22Rv1 (cell line): ENCODE measurements at regions not wholly inside any gene's neighbourhood (a gene's known extent, or its start where the extent isn't known, plus 50 kb on each side); places are given as distances from the start of the nearest gene placed in this dataset.

Experiments
- ZFX ChIP-seq: fragments of 450-650 bp; IDR thresholded peaks from 2 replicates; pipeline ENCODE4 v1.6.1; 2017; ENCODE audit warnings: antibody characterized with exemption, borderline replicate concordance
- TF ChIP-seq, protein P1 (sequence below): fragments of 450-650 bp; IDR thresholded peaks from 2 replicates; pipeline ENCODE4 v1.5.1; 2017; ENCODE audit warnings: mild to moderate bottlenecking

DNA sequence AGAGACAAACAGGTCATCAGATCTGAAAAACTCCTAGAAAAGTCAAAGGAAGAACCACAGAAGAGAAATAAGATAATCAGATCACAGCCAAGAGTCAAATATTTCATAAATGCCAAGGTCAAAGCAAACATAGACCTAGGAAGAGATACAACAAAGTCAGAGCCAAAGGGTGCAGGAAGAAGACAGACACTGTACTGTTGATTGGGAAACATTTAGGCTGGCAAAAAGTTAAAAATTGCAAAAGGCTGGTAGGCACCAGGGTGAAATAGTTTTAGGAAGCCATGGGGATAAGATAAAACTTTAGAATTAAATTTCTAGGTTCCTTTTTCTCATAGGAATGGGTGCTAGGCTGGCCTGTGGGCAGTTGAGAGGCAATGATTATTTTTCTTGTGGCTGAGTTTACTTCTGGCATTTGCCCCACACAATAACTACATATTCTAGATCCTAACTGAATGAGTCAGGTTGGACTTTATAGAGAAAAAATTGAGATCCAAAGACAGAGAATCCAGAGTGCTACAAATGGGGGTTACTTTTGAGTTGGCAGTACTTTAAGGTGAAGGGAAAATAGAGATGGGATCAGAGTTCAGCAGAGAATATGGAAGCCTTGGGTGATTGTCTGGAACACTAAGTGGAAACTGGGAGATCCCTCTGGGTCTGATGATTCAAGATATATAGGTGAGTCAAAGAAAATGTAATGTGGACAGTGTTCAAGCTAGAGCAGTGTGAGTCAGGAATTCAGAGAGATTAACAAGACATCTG lies 215.5 kb downstream of the C12orf50 start:
- TF ChIP-seq, protein P1, sequence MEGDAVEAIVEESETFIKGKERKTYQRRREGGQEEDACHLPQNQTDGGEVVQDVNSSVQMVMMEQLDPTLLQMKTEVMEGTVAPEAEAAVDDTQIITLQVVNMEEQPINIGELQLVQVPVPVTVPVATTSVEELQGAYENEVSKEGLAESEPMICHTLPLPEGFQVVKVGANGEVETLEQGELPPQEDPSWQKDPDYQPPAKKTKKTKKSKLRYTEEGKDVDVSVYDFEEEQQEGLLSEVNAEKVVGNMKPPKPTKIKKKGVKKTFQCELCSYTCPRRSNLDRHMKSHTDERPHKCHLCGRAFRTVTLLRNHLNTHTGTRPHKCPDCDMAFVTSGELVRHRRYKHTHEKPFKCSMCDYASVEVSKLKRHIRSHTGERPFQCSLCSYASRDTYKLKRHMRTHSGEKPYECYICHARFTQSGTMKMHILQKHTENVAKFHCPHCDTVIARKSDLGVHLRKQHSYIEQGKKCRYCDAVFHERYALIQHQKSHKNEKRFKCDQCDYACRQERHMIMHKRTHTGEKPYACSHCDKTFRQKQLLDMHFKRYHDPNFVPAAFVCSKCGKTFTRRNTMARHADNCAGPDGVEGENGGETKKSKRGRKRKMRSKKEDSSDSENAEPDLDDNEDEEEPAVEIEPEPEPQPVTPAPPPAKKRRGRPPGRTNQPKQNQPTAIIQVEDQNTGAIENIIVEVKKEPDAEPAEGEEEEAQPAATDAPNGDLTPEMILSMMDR, result no peak
- TF ChIP-seq ZFX, result no peak
